Calu3 (cell line): ENCODE measurements at regions not wholly inside any gene's neighbourhood (a gene's known extent, or its start where the extent isn't known, plus 50 kb on each side); places are given as distances from the start of the nearest gene placed in this dataset.

Experiments used
- BruUV-seq: library from RNA; stranded (reverse); fragments of 400-500 nt; replicated peaks from 2 replicates; lab custom pipeline; 2021; lab: Mats Ljungman, UMichigan
- CTCF ChIA-PET: fragments of 300-600 bp; sonication (Branson Sonifier 250); formaldehyde crosslinking; loops from one replicate; lab custom pipeline; 2022; ENCODE audit warnings: antibody characterized with exemption; lab: Charles Lee
- DNase-seq: peaks from one replicate; pipeline ENCODE4 v3.0.0; 2022
- H3K27ac Mint-ChIP-seq: one replicate; pipeline ENCODE4 v1.8.0; 2022; ENCODE audit warnings: mixed read lengths; ENCODE audit not compliant: unreplicated experiment
- H3K27me3 Mint-ChIP-seq: one replicate; pipeline ENCODE4 v1.8.0; 2022; ENCODE audit warnings: mixed read lengths; ENCODE audit not compliant: unreplicated experiment
- H3K36me3 Mint-ChIP-seq: one replicate; pipeline ENCODE4 v1.8.0; 2022; ENCODE audit warnings: mild to moderate bottlenecking, moderate library complexity, mixed read lengths; ENCODE audit not compliant: insufficient read depth, unreplicated experiment
- H3K4me1 Mint-ChIP-seq: one replicate; pipeline ENCODE4 v1.8.0; 2022; ENCODE audit warnings: mild to moderate bottlenecking, low read depth, mixed read lengths; ENCODE audit not compliant: unreplicated experiment
- H3K4me3 Mint-ChIP-seq: one replicate; pipeline ENCODE4 v1.8.0; 2022; ENCODE audit warnings: mild to moderate bottlenecking, low read depth, moderate library complexity, mixed read lengths; ENCODE audit not compliant: unreplicated experiment
- H3K9me3 Mint-ChIP-seq: one replicate; pipeline ENCODE4 v1.8.0; 2022; ENCODE audit warnings: low read depth, mixed read lengths; ENCODE audit not compliant: unreplicated experiment
- CTCF ChIP-seq: fragments of 200-600 bp; IDR thresholded peaks from one replicate; pipeline ENCODE4 v1.8.0; 2022; ENCODE audit warnings: antibody characterized with exemption; ENCODE audit not compliant: unreplicated experiment
- intact Hi-C: fragments of 100-400 bp; cut with micrococcal nuclease; formaldehyde crosslinking; loops from one replicate; pipeline ENCODE4 v1.10.0; 2022; ENCODE audit not compliant: unreplicated experiment

GRCh38 chr3:168961271-168961670 lies 702.2 kb downstream of the MECOM start:
- H3K27me3 Mint-ChIP-seq: no peaks in the 10 kb centered on the region
- intact Hi-C loops: no loop called here
- no peak overlapping the region for H3K4me3 Mint-ChIP-seq
- H3K36me3 Mint-ChIP-seq: no peaks in the 10 kb centered on the region
- no peak overlapping the region for H3K27ac Mint-ChIP-seq
- CTCF ChIA-PET: no interaction called here
- DNase-seq: no peak
- BruUV-seq: no TSS peak
- H3K9me3 Mint-ChIP-seq: no peaks in the 10 kb centered on the region
- H3K4me1 Mint-ChIP-seq: peaks cover 13% of the 10 kb centered on the region
- no peak for TF ChIP-seq CTCF

GRCh38 chr3:168959731-168960130 lies 703.8 kb downstream of the MECOM start:
- BruUV-seq: no TSS peak
- Mint-ChIP-seq H3K9me3 (no peaks in the 10 kb centered on the region), H3K4me3 (no peak overlapping the region), H3K27ac (no peak overlapping the region), H3K36me3 (no peaks in the 10 kb centered on the region), H3K27me3 (no peaks in the 10 kb centered on the region), H3K4me1 (peaks cover 13% of the 10 kb centered on the region)
- no peak for DNase-seq
- intact Hi-C loops: no loop called here
- CTCF ChIA-PET: interaction anchor here (0.6 kb wide), 2 partner anchors 54 to 545 kb away, joined by 3 to 4 read pairs; no protein-coding TSS in a partner anchor
- no peak for TF ChIP-seq CTCF

GRCh38 chr3:168958466-168958865 lies 705.0 kb downstream of the MECOM start:
- Mint-ChIP-seq H3K36me3 (no peaks in the 10 kb centered on the region), H3K4me3 (no peak overlapping the region), H3K27ac (no peak overlapping the region), H3K9me3 (no peaks in the 10 kb centered on the region), H3K4me1 (peaks cover 15% of the 10 kb centered on the region), H3K27me3 (no peaks in the 10 kb centered on the region)
- DNase-seq: no peak
- CTCF ChIA-PET: no interaction called here
- no TSS peak for BruUV-seq
- no peak for TF ChIP-seq CTCF
- intact Hi-C loops: no loop called here

GRCh38 chr3:168956076-168956475 lies 707.4 kb downstream of the MECOM start:
- peaks cover 39% of the 10 kb centered on the region for H3K4me1 Mint-ChIP-seq
- H3K27me3 Mint-ChIP-seq: no peaks in the 10 kb centered on the region
- CTCF ChIA-PET: no interaction called here
- BruUV-seq: no TSS peak
- intact Hi-C loops: no loop called here
- no peak for DNase-seq
- H3K36me3 Mint-ChIP-seq: no peaks in the 10 kb centered on the region
- no peaks in the 10 kb centered on the region for H3K9me3 Mint-ChIP-seq
- no peak overlapping the region for H3K4me3 Mint-ChIP-seq
- no peak overlapping the region for H3K27ac Mint-ChIP-seq
- no peak for TF ChIP-seq CTCF
